Activated T-cell treated with anti-CD3 and anti-CD28 coated beads, Interleukin-2, amount 50 U/mL, for 1 hour (primary cell): ENCODE measurements at regions not wholly inside any gene's neighbourhood (a gene's known extent, or its start where the extent isn't known, plus 50 kb on each side); places are given as distances from the start of the nearest gene placed in this dataset.
"Not testable (repeated sequence)": the region's sequence is repeated elsewhere in the genome, so short reads cannot be mapped to it uniquely, and the experiment has no call there.

Source experiments
- DNase-seq: peaks from one replicate; pipeline ENCODE4 v3.0.0-alpha.2; 2020

DNA sequence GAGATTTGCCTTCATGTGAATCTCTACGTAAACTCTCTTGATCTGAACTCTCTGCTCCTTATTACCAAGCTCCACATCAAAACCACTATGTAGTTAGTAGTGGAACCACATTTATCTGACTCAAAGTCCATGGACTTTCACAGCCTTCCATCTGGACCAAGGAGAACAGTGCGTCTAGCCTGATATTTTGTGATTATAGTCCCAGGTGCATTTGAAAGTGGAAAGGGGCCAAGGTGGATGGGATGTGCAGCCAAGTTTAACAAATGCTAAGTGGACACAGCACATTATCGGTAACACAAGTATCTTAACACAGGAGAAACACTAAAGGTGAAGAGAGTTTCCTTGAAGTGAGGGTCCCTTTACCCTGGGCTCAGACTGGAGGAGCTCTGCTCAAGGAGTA, 281.2 kb upstream of the SGK1 start:
- no peak for DNase-seq

DNA sequence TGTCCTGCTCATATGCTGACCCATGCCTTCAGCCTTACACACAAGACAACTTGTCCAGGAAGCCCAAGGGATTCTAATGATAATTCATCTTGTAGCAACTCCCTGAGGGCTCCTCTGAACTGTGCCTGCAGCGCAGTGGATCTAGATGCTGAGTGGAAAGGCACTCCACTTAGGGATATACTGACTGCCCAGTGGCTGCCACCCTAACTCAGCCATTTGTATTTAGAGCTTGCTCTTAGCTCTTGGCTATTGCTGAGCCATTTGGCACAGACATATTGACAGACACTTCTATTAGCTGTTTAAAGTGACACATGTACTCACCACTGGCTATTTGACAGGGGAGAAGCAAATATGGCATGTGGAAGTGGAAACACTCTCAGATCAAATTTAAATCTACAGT, 278.3 kb upstream of the SGK1 start:
- no peak for DNase-seq

DNA sequence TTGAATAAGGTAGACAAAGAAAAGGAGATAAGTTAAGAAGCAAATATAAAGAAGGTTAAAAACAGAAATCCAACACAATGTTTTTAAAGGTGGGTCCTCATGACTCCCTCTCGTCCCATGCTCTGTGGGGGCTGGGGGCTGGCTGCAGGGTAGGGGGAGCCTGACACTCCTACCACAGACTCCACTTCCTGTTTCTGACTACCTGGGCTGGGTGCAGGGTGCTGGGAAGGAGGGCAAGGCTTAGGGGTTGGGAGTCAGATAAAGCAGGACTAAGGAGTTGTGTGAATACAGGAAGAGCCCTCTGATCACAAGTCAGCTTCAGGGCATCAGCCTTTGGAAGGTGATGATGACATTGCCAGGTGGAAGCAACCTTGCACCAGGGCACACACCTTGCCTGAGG, 277.0 kb upstream of the SGK1 start:
- DNase-seq, result no peak

DNA sequence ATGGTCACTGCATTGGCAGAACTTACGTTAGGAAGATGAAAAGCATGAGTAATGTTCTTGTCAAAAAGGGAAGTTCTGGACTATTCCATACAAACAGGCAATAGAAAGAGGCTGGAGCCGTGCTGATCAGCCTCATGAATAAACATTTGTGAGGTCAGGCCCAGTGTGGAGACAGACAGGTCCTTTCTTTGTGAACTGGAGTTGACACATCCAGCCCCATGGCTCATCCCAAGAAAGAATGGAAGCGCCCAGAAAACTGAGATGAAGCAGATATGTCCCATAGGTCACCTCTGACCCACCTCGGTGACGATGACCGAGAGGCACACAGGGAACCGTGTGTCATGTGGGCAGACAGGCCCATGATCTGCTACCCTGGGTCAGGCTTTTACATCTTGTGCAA, 276.0 kb upstream of the SGK1 start:
- DNase-seq, result no peak

DNA sequence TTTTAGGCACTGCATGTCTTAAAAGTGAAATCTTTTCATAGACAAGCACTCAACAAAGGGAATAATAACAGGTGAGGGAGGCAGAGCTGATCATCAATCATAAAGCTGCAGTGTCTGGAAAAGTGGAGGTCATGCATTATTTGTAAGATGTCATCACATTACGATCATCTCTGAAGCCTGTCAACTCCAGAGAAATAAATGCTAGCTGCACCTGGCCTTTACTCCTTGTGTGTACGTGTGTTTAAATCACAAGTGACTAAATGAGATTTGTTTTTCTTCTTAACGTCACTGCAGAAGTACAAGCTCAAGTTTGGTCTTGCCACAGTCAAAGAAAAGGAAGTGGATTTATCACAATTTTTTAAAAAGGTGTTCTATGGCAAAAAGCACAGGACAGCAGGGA, 275.5 kb upstream of the SGK1 start:
- DNase-seq, result no peak

DNA sequence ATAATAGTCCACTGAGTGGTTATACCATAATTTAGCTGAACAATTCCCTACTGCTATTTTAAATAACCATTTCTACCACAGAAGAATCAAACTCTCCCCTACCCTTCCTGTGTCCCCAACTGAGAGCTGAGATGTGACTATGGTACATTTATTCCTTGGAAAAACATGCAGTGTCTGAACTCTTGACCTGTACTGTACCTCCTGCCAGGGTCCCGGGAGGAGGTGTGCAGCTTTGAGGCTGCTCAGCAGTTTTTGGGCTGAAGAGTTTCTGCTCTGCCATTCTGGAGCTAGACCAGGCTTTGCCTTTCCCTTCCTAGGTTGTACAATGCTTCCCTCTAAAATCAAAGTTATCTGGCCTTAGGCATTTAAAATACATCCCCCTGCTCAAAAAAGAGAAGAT, 275.1 kb upstream of the SGK1 start:
- DNase-seq, result no peak

DNA sequence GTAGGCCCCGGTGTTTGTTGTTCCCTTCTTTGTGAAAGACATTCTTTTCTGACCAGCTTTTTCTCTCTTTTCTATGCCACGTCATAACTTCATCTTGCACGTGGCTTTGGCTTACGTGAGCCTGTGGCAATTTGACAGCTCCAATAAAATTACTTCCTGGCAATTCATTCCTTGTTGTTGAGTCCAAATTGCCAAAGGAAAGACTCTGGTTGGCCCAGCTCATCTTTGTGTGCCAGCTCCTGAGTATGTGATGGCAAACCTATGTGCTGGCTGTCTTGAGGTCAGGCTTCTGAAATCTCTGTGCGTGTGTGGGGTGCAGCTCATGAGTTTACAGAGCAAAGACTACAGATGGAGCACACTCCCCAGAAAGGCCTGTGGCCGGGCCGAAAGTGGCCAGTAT, 272.5 kb upstream of the SGK1 start:
- DNase-seq, result no peak

DNA sequence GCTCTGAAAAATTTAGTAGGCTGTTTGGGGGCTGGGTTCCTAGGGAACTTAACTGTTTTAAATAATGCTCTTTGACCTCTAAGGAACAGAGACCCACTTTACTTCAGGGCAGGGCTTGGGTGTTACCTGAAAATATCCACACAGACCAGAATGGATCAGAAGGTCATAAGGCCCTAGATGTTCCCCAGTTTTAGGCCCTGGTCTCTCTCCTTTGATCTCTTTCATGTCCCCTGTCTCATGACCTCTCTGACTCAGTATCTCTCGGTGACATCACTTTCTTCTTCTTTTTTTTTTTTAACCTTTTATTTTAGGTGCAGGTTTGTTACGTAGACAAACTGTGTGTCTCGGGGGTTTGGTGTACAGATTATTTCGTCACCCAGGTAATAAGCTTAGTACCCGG, 272.1 kb upstream of the SGK1 start:
- DNase-seq, result no peak

DNA sequence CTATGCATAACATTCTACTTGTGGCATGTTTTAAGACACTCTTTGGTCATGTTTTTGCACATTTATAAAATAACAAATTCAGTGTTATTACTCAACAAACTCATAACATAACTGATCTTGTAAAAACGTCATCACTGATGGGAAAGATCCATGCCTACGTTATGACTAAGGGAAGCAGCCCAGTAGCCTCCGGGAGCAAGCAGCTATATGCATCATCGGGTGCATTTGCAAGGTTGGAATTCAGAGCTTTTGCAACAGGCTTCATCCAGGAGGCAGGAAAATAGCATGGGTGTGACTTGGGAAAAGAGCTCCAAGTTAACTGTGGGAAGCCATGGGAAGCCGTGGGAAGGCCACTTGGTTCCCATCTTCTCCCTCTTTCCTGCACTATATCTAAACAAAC, 271.6 kb upstream of the SGK1 start:
- no peak for DNase-seq

DNA sequence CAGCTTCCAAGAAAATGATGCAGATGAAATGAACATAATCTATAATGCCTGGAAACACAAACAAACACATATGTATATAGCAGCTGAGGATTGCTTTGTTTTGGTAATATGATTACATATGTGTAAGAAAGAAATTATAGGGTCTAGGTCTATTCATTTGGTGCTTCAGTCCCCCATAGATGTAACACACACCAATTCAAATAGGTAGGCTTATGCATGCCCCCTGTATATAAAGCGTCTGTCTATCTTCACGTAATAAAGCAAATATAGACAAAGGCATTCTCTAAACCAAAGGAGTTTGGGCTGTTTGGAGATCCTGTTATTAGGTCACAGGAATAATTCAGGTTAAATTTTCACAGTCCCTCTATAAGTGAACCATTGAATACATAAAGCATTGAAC, 270.4 kb upstream of the SGK1 start:
- DNase-seq, result no peak

DNA sequence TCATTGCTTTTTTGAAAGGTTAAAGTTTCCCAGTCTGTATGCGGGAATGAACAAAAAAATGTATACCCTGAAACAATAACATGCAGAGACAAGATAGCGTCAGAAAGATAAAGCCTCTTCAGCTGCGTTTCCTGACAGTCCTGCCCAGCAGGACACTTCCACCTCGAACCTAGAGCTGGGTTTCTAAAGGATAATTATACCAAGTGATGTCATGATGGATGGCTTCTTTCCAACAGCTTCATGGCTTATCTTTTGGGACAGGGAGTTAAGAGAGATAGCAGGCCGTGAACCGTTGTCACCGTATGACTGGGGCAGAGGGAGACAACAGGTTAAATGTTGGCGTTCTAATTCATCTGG, 267.6 kb upstream of the SGK1 start:
- no peak for DNase-seq

DNA sequence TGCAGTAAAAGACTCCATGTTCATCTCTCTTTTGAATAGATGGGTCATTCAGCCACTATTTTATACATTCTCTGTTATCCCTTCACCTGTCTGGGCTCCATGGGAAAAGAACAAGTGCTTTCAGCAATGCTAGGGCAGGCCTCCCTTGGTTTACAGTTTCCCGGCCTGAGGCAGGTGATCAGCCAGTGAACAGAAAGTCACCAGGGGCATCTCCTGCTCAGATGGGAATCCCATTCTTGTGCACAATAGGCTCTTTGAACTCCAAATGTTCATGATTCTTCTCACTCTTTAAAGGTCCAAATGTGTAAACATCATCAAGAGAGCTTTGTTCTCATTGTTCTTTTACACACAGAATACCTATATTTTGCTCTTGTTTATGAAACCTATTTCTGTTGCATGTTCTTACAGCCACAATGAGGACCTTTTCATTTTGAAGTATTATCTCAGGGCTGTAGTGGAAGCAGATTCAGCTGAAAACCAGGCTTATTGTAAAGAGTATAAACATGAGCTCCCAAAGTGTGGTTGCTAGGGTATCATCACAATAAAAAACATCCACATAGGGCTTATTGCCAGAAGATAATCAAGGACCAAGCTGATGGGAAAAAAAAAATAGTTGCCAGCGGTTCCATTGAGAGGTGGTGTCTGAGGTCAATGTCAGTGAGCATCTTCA, 267.1 kb upstream of the SGK1 start:
- DNase-seq, result no peak

DNA sequence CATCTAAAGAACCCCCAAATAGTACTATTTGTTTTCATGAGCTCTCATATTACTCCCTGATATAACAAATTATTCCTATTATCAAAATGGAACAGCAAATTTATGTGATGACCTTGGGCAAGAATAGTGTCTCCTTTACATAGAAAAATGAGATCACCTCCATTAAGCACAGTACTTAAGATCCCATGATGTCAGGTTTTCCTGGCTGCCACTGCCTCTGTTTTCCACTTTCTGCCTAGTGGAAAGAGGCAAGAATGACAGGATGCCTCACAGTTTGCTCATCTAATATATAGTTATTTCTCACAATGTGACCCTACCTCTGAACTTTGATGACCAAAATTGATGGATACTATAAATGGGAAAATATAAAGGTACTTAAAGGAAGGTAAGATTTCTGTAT, 260.1 kb upstream of the SGK1 start:
- DNase-seq, result no peak

DNA sequence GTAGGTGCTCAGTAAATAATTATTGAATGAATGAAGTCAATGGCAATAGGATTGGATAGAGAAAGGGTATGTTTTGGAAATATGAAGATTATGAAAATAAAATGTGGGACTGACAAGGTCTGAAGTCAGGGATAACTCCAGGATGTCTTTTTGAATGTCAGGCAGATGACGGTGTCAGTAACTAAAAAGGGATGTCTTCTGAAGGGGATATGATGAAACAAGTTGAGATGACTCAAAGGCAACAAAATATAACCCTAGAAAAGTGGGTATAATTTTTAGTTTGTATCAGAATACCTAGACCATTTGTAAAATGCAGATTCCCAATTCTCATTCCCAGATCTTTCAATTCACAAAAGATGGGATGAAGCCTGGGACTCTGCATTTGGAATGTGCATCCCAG, 257.3 kb upstream of the SGK1 start:
- DNase-seq, result no peak

DNA sequence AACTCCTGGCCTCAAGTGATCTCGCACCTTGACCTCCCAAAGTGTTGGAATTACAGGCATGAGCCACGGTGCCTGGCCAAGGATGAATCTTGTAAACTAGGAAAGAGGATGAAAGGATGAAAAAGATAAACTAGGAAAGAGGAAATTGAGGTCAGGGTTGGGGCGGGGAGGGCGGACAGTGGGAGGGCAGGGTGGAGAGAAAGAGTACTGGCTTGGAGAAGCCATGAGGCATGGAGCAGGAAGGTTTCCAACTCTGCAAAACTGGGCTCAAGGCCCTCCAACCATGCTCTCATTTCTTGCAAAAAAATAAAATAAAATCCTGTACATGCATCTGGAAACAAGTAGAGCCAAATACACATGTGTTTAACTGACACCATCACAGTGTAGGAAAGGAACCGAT, 256.6 kb upstream of the SGK1 start:
- no peak for DNase-seq

DNA sequence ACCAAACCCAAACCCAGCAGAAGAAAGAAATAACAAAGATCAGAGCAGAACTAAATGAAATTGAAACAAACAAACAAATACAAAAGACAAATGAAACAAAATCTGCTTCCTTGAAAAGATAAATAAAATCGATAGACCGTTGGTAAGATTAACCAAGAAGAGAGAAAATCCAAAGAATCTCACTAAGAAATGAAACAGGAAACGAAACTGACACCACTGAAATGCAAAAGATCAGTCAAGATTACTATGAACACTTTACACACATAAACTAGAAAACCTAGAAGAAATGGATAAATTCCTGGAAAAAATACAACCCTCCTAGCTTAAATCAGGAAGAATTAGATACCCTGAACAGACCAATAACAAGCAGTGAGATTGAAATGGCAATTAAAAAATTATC, 252.1 kb upstream of the SGK1 start:
- DNase-seq, result not testable (repeated sequence)

DNA sequence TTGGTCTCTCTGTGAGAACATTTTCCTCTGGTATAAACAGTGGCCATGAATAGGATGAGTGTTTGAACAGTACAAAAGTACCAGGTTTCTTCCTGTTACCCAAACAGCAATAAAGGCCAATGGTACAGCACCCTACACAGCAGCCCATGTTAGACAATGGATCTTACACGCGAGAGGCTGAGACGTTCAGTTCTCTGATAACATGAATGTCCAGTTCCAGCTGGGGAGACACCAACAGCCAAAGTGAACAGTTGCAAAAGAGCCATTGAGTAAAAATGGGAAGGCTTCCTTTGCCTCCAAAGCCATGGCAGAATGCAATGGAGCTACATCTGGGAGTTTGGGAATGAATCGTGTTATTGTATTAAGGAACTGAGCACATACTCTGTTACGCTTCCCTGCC, 246.8 kb upstream of the SGK1 start:
- no peak for DNase-seq

DNA sequence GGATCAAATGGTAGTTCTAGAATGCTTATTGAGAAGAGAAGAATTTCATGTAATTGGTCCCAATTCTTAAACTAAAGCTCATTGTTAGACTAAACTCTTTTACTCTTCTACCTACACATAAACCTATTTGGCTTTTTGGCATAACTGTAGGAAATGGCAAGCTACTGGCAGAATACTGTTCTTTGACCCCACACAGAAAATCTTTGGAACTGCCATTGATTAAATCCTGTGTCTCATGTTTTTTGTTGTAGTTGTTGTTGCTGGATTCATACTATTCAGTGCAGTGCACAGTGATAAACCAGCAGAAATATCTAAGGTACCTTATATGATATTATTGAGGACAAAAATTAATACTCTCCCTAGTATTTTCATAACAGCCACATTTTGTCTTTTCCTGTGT, 242.1 kb upstream of the SGK1 start:
- no peak for DNase-seq

DNA sequence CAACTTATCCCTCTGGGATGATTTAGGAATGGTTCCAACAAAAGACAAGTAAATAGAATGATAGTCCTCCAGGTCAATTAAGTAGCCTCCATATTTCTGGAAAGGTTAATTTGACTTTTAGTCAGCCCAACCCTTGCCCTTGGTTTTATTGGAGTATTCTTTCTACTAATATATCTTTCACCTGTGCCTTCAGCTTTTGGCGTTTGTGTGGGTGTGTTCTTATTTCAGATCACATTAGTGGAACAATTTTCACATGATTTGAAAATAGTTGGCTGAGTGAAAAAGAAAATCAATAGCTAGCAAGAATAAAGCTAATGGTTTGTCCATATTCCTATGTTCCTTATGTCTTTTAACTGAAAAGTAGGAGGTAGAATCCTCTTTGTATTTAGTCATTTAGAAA, 239.6 kb upstream of the SGK1 start:
- DNase-seq, result no peak

DNA sequence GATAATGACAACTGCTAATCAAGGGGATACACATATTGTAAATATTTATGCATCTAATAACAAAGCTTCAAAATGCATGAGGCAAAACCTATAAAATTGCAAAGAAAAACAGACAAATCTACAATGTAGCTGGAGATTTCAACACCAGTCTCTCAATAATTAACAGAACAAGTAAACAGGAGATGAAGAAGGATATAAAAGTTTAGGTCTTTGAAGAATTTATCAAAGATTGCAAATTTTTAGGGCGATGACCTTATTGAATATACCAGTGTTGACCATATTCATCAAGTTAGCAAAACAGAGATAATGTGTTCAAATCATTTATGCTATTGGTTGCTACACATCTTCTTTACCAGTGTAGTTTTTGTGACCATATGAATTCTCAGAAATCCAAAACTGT, 237.8 kb upstream of the SGK1 start:
- no peak for DNase-seq

DNA sequence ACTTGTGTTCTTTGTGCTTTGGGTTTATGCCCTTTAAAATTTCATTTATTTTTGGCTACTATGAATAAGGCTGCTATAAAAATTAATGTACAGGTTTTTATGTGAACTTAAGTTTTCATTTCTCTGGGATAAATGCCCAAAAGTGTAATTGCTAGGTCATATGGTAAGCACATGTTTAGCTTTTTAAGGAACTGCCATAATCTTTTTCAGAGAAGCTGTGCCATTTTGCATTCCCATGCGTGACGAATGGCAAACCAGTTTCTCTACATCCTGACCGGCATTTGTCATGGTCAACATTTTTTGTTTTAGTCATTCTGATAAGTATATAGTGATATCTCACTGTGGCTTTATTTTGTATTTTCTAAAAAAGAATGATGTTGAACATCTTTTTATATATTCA, 236.0 kb upstream of the SGK1 start:
- DNase-seq, result no peak

DNA sequence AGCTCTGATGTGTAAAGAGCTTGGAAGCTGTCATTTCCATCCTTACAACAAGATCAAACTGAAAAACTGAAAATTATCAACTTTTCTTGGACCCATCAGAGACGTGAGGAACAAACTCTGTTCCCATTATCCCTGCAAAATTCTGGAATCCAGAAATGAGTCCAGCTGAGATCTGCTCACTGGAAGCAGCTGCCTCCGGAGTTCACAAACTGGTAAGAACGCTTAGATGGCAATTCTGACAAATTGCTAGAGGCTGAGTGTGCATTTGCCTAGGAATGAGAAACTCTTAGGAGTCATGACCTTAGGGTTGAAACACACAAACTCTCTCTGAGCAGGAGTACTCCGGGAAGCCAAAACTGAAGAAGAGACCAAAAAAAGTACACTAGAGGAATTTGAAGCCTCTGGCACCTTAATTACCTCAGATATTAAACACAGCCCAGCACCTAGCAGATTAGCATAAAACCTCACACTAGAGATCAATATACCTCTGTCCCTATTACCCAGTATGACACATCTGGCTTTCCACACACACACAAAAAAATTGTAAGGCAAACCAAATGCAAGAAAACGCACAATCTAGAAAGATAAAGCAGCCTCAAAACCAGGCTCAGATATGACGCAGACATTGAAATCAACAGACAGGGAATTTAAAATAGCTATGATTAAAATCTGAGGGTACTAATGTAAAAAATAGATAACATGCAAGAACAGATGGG, 233.5 kb upstream of the SGK1 start:
- DNase-seq, result no peak

DNA sequence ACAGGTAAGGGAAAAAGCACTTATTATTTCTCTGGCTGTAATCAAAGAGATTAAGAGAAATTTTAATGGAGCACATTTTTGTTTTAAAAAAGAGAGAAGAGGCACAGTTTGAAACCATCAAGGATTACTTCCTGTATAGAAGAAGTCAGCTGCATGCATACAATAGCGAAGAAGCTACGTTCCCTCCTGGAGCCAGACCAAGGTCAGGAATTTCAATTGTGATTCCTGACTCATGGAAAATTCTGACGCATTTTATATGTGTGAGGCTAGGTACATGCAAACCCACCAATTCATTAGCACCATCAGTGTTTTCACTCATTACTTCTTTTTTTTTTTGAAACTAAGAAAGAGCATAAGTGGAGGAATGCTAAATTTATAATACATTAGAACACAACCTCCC, 232.7 kb upstream of the SGK1 start:
- DNase-seq, result no peak

DNA sequence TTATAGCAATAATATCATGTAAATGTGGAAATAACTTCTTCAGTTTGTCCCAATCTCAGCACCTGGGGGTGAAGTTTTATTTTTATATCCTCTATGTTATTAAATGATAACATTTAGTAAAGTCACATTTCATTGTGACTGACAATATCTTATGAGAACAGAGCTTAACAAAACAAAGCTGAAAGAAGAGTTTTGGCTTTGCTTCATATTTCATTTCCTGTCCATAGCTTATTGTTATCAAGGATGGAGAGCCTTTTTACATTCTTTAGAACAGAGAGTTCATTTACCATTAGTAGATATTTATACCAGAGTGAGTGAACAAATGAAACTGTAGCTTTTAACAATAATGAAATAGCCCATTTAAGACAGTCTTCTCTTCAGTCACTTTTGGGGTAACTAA, 231.9 kb upstream of the SGK1 start:
- DNase-seq, result no peak

DNA sequence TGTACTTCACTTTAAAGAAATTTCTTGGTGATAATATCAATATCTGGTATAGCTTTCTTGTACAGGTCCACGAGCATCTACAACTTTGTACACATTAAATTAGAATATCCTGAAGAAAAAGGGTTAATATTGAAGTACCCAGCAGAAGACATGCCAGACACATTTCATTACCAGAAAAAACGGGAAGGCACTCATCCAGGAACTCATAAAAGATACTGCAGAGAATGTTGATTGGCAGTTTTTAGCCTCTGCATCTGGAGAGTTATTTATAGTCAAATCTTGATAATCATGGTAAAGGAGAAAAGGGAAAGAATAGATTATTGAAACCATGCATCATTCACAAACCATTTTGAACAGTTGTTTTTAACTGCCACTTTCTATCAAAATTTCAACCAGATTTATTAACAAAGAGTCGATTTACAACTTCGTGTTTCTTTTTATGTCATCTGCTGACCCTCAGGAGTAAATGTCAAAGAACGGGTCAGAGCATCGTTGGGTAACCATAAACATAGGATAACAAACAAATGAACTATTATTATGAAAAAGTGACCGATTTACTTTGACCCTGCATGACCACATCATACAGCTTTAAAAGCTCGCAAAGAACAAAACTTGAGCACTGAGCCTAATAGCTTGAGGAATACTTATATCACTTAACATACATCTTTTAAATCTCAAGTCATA, 229.2 kb upstream of the SGK1 start:
- DNase-seq, result no peak
